ENCODE measurements at regions not wholly inside any gene's neighbourhood (a gene's known extent, or its start where the extent isn't known, plus 50 kb on each side); places are given as distances from the start of the nearest gene placed in this dataset.

- in situ Hi-C loops (cut with MboI; ENCODE audit: low pct_unique_long_range_greater_than_20kb, low sequenced_read_pairs) = no loop called here
- DNase-seq = no peak
Measured at GRCh38 chr14:101441710-101442109, 119.6 kb upstream of the DIO3 start.

DNA sequence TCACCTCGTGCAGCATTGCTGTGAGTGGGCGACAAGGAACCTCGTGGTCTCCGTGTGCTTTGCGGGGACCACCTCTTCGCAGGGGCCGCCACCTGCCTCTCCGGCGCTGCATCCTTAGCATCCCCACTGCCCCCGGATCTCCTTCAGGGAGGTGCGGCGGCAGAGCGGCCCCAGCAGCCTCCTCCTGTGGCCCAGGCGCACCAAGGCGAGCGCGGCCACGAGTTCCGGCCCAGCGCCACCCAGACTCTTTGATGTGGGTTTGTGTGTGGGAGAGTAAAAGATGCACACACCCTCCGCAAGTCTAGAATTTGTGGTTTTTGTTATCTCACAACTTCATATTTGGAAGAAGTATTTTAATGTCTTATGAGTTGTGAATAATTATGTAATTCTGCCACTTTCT, 118.8 kb upstream of the DIO3 start:
- peak; percentile 2 for DNase-seq
- in situ Hi-C loops (cut with MboI; ENCODE audit: low pct_unique_long_range_greater_than_20kb, low sequenced_read_pairs) = no loop called here

- in situ Hi-C loops (cut with MboI; ENCODE audit: low pct_unique_long_range_greater_than_20kb, low sequenced_read_pairs) = no loop called here
- DNase-seq = no peak
Measured at GRCh38 chr14:101444116-101444515, 117.2 kb upstream of the DIO3 start.

GRCh38 chr14:101445278-101445677, 116.0 kb upstream of the DIO3 start:
- in situ Hi-C loops (cut with MboI; ENCODE audit: low pct_unique_long_range_greater_than_20kb, low sequenced_read_pairs) = no loop called here
- no peak for DNase-seq

DNA sequence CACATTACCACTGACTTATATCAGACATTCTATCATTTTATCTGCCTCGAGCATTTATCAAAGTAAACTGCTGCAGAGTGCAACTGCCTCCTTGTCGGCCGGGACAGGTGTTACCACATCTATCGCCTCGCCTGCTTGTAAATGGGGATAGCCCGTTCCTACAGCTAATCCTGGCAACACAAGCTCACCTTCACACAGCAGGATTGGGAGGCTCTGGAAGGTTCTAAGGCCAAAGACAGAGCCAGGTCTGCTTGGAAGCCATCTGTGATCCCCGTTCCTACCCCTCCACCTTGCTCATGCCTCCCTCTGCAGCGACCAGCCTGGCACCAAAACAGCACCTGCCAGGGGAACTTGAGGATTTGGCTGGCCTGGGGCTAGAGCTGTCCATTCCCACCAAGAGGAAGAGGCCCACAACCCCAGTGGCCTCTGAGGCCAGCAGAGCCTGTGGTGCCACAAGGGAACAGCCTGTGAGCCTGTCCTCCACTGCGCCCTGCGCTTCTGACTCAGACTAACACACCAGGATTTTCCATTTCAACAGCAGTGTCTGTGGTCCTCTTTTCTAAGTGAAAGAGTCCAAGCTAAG, 114.8 kb upstream of the DIO3 start:
- DNase-seq = no peak
- in situ Hi-C loops (cut with MboI; ENCODE audit: low pct_unique_long_range_greater_than_20kb, low sequenced_read_pairs) = no loop called here

DNA sequence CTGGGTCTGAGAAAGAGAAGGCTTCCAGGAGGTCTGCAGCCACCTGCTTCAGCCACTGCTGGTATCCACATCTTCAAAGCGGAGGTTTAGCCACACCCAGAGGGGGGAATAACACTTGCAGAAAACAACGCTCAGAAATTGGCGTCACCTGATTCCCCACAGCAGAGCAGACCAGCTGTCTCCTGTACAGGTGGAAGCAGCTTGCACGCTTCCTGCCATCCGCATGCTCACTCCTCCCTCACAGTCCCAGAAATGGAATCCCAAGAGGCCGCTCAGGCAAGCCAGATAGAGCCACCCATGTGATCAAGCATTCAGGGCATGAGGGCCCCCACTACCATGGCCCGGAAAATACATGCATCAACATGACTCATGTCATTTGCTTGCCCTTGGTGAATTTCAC, 112.2 kb upstream of the DIO3 start:
- DNase-seq = no peak
- in situ Hi-C loops (cut with MboI; ENCODE audit: low pct_unique_long_range_greater_than_20kb, low sequenced_read_pairs) = no loop called here

DNA sequence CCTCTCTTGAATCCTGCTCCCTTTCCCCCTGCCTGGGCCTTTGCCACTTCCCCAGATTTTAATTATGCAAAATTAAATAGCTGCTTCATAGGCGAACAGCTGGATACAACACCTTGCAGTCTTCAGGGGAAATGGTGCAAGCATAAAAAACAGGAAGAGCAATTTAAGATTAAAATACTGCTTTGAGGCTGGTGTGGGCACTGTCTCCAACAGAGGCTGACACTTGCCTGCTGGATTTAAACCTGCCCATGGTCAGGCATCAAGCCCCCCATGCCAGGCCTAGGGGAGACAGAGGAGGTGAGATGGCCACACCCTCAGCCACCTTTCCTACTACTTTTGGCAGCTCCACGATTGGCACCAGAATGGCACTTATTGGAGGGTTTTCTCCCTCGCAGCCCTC, 110.1 kb upstream of the DIO3 start:
- DNase-seq = no peak
- in situ Hi-C loops (cut with MboI; ENCODE audit: low pct_unique_long_range_greater_than_20kb, low sequenced_read_pairs) = no loop called here

DNA sequence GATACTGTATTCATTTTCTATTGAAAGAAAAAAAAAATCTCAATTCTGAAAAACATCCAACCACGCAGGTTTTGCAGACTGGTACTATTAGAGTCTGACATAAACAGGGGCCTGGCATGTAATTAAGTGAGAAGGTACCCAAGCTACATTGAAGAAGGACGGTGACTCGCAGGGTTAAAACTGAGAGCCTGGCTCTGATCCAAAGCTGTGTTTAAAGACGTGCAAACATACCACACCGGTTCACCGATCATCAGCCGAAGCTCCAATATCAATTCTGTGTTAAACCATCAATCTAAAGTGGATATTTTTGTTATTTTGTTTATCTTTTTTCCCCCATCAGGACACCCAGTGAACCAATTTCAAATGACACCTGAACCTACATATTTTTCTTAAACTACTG, 108.1 kb upstream of the DIO3 start:
- DNase-seq = no peak
- in situ Hi-C loops (cut with MboI; ENCODE audit: low pct_unique_long_range_greater_than_20kb, low sequenced_read_pairs) = no loop called here

DNA sequence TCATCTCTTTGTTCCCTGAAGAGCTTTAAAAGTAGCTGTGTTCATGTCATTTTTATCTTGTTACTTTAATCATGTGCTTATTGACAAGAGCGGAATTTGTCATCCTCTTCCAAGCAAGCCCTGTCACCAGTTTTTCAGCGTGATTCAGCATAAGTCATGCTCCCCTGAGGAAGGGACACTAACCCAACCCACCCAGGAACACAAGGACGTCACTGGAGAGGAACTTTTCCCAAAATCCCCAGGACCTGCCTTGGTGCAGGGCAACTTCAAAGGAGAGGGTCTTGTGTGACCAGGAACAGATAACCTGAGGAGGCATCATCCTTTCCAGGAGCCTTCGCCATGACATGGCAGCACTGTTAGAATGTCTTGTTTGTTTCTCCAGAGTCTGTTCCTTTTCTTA, 107.1 kb upstream of the DIO3 start:
- in situ Hi-C loops (cut with MboI; ENCODE audit: low pct_unique_long_range_greater_than_20kb, low sequenced_read_pairs) = no loop called here

GRCh38 chr14:101456246-101457175, 104.8 kb upstream of the DIO3 start:
- in situ Hi-C loops (cut with MboI; ENCODE audit: low pct_unique_long_range_greater_than_20kb, low sequenced_read_pairs) = no loop called here
- no peak for DNase-seq

More for the DNA sequence above, 107.1 kb upstream of the DIO3 start:
- DNase-seq = no peak

- DNase-seq = no peak
- in situ Hi-C loops (cut with MboI; ENCODE audit: low pct_unique_long_range_greater_than_20kb, low sequenced_read_pairs) = no loop called here
Measured at GRCh38 chr14:101457301-101457935, 103.9 kb upstream of the DIO3 start.

DNA sequence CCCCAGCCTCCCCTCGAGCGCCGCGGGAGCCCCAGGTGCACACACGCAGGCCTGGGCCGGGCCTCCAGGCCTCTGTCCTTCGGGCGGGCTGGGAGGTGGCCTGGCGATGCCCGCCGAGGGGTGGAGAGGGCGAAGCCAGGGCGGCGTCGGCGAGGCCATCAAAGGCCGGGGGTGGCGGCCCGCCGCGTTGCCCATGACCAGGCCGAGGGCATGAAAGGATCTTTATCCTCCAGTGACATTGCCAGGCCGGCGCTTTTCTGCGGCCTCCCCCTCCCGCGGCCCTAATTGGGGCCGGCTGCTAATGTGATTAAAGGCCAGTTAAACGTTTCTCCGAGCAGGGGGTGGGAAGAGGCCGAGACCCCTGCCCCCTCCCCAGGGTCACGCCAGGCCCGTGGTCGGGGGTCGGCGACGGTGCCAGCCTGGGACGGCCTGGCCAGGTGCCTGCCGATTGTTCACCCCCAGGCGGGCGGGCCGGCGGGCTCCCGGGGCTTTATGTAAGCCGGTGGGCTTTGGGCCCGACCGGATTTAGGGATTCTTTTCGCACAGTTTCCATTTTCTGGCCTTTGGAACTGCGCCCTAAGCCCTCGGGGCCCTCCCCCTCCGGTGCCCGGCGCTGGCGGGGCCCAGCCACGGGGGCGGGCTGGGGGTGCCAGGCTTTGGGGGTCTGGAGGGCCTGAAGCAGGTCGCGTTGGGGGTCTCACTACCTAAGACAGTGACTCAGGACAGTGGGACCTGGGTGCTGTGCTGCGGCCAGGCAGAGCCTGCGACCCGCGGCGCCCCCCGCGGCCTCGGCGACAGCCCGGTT, 103.2 kb upstream of the DIO3 start:
- DNase-seq = no peak
- in situ Hi-C loops (cut with MboI; ENCODE audit: low pct_unique_long_range_greater_than_20kb, low sequenced_read_pairs) = no loop called here

GRCh38 chr14:101458741-101459550, 102.3 kb upstream of the DIO3 start:
- in situ Hi-C loops (cut with MboI; ENCODE audit: low pct_unique_long_range_greater_than_20kb, low sequenced_read_pairs) = no loop called here
- no peak for DNase-seq

- no peak for DNase-seq
- in situ Hi-C loops (cut with MboI; ENCODE audit: low pct_unique_long_range_greater_than_20kb, low sequenced_read_pairs) = no loop called here
Measured at GRCh38 chr14:101459551-101459900, 101.8 kb upstream of the DIO3 start.

DNA sequence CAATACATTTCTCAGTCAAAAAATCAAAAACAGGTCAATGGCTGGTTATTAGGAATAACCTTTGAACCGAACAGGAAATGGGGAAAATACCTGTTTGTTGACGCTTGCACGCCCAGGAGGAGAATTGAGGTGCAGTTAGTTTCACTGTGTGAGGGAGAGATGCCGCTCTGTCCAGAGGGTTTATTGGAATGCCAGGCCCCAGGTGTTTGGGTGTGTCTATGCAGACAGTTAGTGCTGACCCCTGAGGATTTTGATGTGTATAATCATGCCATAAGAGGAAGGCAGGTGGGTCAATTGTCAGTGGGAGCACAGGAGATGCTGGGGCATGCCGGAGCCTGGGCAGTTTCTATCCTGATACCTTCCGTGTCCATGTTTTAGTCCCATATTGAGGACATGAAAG, 100.8 kb upstream of the DIO3 start:
- DNase-seq = no peak
- in situ Hi-C loops (cut with MboI; ENCODE audit: low pct_unique_long_range_greater_than_20kb, low sequenced_read_pairs) = no loop called here

DNA sequence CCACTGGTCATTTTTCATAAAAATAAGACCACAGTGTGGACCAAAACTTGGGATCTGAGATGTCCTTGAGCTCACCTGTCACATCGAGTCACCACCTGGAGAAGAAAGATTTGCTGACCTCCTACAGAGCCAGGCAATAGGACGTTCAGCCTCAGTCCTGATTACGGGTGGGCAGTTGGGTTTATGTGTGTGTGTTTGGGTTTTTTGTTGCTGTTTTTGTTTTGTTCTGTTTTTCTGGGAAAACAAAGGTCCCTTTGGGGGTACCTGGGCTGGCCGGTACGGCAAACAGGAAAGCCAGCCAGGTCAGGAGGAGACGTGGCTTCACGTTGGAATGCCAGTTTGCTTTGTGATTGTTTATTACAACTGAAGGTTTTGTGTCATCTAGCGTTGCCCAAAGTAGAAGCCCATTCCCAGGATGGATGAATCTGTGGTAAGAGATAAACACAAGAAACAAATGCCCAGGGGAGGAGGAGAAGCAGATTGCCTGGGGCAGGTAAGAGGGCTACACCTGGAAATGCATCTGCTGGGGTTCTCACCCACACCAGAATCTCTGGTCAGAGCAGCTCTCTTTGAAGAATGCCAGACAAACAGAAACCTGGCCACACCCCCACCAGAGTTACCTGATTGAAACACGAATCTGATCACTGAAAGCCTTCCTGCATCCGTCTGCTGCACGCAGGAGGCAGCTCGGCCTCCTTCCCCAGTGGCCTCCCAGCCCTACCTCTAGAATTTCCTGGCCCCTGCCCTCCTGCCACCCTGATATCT, 100.1 kb upstream of the DIO3 start:
- in situ Hi-C loops (cut with MboI; ENCODE audit: low pct_unique_long_range_greater_than_20kb, low sequenced_read_pairs) = no loop called here
- DNase-seq = no peak

DNA sequence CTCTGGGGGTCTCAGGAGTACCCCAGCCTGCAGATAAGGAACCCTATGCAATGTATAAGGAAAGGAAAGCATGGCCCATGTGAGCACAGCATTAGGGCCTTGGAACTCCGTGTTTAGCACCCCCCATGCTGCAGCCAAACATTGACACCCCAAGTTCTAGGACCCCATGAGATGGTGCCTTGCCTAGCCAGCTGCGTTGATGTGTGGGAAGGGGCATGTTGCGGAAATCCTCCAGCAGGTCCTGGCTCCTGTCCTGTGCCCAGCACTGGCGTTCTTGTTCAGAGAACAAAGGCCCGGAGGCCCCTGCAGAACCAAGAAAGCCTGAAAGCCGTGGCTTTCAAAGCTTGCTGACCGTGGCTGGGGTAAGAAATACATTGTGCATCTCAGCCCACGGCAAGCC, 99.4 kb upstream of the DIO3 start:
- no peak for DNase-seq
- in situ Hi-C loops (cut with MboI; ENCODE audit: low pct_unique_long_range_greater_than_20kb, low sequenced_read_pairs) = no loop called here
